GM18867 (cell line): ENCODE measurements at regions not wholly inside any gene's neighbourhood (a gene's known extent, or its start where the extent isn't known, plus 50 kb on each side); places are given as distances from the start of the nearest gene placed in this dataset.
"Not testable (repeated sequence)": the region's sequence is repeated elsewhere in the genome, so short reads cannot be mapped to it uniquely, and the experiment has no call there.

ENCODE experiments used
- ATAC-seq: cut with Tn5 transposase; IDR thresholded peaks from one replicate; pipeline ENCODE4 v1.9.1; 2021; ENCODE audit warnings: mild to moderate bottlenecking, moderate library complexity; ENCODE audit not compliant: unreplicated experiment

- ATAC-seq, result no peak
These were observed 135.7 kb downstream of the IGF1 start for GRCh38 chr12:102344691-102345090.

DNA sequence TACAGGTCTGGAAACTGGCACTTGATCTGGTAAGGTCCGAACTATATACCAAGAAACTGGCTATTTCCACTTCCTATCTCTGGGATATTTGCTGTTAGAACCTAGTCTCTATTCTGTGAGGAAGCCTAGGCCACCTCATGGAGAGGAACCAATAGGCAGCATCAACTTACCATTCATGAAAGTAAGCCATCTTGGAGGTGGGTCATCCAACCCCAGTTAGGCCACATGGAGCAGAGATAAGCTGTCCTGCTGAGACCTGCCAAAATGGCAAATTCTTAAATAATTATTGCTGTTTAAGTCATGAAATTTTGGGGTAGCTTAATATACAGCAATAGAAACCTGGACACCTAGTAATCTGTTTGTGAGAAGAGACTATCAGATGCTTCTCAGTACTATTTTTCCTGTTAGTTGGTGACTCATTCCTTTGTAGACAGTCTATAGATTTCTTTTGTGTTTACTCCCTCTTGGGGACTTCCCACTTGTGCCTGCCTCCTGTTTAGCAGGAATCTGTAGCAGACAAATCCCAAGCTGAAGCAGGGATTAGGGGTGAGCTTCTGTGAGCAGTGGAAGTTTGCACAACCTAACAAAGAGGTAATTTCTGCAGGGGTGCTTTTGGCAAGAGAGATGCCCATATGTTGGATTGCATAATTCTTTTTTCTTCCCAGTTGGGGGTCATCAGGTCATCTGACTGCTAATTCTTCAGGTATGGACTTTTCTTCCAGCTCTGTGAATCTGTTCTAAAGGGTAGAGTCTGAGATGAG is 136.8 kb downstream of the IGF1 start:
- no peak for ATAC-seq

DNA sequence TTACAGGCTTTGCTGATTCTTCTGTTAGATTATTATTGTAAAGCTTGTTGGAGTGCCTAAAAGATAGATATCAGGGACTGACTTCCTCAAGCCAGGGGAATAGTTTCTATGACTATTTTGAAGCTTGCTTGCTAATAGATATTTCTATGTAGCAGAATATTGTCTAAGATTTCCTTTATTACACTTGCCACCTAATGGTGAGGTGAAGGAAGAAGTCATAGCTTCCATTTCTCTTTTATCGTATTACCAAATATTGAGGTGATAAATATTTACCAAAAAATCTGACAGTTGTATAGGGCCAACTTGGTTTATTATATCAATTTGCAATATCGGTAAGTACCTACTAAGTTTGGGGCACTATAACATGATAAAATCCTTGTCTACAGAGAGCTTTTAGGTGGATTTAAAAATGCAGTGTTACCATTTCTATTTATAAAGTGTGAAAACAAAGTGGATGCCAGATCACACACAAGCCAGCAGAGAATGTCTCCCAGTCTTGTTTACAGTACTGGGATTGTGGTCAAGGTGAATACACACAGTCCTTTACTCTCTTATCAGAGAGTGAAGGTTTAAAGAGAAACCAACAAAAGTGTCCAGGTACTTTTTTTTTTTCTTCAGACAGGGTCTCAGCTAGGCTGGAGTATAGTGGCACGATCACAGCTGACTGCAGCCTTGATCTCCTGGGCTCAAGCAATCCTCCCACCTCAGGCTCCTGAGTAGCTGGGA is 137.9 kb downstream of the IGF1 start:
- ATAC-seq, result no peak

DNA sequence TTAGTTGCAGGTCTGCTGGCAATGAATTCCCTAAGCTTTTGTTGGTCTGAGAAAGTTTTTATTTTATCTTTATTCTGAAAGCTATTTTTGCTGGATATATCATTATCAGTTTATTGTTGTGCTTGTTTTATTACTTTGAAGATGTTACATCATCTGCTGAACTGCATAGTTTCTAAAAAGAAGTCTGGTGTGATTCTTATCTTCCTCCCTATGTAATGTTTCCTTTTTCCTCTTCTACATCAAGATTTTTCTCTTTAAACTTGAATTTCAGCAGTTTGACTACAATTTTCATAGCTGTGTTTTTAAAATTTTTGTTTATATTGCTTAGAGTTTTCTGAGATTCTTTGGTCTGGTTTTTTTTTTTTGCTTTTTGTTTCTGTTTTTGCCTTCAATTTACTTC is 137.1 kb upstream of the PMCH start:
- no peak for ATAC-seq

DNA sequence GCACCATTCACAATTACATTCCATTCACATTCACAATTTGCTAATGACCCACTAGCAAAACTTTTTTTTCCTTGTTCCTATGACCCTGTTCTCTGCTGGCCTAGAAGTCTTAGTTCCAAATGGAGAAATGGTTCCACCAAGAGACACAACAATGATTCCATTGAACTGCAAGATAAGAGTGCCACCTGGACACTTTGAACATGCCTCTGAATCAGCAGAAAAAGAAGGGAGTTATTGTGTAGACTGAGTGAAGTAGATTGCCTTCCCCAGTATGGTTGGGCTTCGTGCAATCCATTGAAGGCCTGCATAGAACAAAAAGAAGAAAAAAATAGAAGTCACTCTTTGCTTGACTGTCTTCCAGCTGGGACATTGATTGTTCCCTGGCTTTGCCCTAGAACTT is 133.8 kb upstream of the PMCH start:
- no peak for ATAC-seq

DNA sequence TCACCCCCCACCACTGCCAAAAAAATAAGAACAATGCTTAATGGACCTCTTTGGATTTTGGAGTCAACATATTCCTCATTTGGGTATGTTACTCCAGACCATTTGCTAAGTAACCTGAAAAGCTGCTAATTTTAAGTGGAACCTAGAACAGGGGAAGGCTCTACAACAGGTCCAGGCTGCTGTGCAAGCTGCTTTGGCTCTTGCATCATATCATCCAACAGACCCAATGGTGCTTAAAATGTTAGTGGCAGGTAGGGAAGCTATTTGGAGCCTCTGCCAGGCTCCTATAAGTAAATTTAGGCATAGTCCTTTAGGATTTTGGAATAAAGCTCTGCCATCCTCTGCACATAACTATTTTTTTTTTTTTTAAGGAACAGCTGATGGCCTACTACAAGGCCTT is 132.2 kb upstream of the PMCH start:
- no peak for ATAC-seq

GRCh38 chr12:102326982-102327381 is 129.3 kb upstream of the PMCH start:
- no peak for ATAC-seq

GRCh38 chr12:102325108-102325507 is 127.5 kb upstream of the PMCH start:
- not testable (repeated sequence) for ATAC-seq

- ATAC-seq, result no peak
These were observed 126.2 kb upstream of the PMCH start for GRCh38 chr12:102323799-102324198.

DNA sequence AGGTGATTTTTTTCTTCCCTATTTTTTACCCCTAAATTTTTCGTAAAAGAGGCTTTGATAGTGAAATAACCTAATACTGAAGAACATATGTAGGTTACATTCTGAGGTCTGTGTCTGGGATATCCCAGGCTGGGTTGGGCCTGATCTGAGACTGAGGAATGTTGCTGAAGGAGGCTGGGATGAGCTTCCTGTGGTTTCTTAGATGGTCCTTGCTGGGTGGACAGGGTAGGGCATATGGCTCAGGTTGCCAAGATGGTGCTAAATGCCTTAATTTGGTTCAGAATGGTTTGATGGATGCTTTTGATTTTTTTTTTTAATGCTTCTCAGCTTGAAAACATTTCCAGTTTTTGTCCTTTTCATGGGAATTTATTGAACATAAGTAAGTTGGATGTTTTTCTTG is 124.6 kb upstream of the PMCH start:
- no peak for ATAC-seq

DNA sequence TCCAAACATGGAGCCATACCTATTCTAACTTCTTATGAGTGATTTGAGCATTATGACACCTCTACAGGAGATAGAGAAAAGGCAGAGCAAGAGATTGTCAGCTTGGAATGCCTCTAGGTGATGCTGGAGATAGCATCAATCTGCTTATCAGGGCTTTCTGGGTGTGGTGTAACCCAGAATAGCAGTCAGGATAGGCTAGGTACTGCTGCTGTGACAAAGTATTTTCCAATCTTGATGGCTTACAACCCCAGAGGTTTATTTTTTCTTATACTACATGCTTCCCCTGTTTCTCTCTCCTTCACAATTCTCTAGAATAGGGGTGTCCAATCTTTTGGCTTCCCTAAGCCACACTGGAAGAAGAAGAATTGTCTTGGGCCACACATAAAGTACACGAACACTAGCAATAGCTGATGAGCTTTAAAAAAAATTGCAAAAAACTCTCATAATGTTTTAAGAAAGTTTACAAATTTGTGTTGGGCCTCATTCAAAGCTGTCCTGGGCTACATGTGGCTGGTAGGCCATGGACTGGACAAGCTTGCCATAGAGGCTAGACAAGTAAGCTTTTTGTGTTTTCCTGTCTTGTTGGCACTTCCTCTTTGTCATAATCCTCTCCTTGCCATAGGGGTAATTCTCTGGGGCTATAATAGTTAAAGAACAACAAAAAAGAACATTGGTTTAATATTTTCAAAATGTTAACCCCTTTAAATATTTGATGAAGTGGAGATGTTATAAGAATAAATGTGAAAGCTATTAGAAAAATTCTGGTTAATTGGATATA is 123.9 kb upstream of the PMCH start:
- ATAC-seq, result no peak

- no peak for ATAC-seq
These were observed 119.5 kb upstream of the PMCH start for GRCh38 chr12:102317155-102317554.

DNA sequence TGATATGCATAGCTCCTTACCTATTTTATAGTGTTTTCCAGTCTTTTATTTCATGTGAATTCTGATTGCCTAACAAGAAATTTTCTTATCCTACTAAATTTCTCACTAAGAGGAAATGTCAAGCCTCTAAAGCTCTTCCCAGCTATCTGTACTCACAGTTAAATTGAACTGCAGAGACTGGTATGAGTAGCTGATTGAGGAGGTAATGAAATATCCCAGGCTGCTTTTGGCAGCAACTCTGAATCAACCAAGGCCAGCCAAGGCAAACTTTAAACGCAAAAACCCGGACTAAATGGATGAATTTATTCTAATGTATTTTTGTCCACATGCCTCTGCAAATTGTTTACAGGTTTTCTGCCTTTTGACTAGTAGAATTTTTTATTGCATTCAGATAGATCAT is 119.1 kb upstream of the PMCH start:
- ATAC-seq, result no peak

DNA sequence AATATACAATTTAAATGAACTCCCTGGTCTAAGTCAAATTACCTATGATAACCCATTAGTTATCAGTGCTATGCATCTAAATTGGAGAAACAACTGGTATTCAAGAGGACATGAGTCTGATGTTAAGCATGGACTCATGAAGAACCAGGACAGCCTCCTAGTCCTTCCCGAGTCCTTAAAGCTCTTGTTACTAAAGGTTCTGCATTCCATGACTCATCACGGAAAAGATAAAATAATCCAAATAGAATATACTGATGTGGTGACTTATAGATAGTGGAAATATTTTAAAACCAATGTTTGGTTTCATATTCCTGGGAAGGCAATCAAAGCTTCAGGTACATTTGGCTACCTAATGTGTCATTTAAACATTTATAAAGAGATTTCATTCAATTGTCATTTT is 117.2 kb upstream of the PMCH start:
- ATAC-seq, result no peak

- not testable (repeated sequence) for ATAC-seq
These were observed 115.7 kb upstream of the PMCH start for GRCh38 chr12:102313116-102313971.

DNA sequence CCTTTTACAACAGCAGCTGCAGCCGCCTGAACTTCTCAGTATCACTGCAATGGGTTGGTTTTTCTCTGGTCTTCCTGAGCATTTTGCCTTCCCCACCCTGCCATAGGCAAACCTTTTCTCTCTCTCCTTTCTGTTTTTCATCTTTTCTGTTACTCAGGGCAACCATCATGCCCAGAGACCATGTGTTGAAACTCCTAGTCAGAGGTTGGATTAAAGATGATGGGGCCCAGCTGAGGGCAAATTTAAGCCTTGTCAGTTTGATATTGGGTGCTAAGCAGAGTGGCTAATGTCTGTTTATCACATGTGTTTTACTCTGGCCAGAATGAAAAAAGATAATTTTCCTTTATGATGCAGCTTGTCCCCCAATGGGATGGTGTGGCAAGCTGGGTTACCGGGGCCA is 107.9 kb upstream of the PMCH start:
- no peak for ATAC-seq

GRCh38 chr12:102304667-102305066 is 107.0 kb upstream of the PMCH start:
- ATAC-seq, result not testable (repeated sequence)

GRCh38 chr12:102302553-102302952 is 104.9 kb upstream of the PMCH start:
- no peak for ATAC-seq

GRCh38 chr12:102301547-102301946 is 103.9 kb upstream of the PMCH start:
- ATAC-seq, result no peak

DNA sequence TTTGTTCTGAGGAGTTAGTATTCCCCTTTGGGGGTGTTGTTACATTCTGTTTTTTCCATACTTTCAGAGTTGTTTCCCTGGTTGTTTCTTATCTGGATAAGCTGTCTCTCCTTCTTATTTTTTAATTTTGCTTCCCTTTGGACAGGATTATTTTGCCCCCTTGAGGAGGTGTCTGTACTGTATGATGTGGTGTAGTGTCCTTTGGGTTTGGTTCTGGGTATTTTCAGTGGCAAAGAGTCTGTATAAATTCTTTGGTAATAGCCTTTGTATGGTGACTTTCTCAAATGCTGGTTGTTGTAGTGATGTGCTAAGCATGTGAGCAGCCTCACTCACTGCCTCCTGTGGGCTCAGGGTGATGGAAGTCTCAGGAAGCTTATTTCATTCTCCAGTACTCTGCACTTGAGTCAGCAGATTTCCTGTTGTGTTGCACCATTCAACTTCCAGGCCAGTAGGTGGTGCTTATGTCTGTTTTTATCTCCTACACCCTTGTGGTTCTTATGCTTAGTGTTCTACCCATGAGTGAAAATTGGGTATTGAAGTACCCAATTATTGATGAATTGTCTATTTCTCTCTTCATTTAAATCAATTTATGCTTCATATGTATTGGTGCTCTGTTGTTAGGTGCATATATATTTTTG is 103.3 kb upstream of the PMCH start:
- ATAC-seq, result peak; percentile 97
